Umbilical cord (tissue), 1 donor: ENCODE measurements at regions not wholly inside any gene's neighbourhood (a gene's known extent, or its start where the extent isn't known, plus 50 kb on each side); places are given as distances from the start of the nearest gene placed in this dataset.
A peak's percentile ranks its signal among the peaks of the same experiment; 100 is the strongest.

Experiments used
- DNase-seq: peaks from one replicate; pipeline ENCODE4 v3.0.0-alpha.2; 2015; ENCODE audit warnings: low spot score

DNA sequence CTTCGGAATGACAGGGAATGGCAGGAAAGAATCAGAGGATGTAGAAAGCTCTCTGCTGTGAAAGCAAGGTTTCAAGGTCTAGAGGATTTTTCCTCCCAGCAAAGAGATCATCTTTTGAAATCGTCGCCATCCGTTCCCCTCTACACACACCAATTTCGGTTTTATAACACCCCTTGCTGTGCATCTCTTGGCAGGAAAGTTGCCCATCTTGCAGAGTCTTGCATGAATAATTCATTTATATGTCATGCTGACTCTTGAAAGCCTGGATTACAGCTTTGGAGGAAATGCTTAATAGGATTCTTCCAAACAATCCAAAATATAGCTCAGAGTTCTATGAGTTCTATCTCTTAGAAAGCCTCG lies 262.7 kb downstream of the CHL1 start:
- no peak for DNase-seq

DNA sequence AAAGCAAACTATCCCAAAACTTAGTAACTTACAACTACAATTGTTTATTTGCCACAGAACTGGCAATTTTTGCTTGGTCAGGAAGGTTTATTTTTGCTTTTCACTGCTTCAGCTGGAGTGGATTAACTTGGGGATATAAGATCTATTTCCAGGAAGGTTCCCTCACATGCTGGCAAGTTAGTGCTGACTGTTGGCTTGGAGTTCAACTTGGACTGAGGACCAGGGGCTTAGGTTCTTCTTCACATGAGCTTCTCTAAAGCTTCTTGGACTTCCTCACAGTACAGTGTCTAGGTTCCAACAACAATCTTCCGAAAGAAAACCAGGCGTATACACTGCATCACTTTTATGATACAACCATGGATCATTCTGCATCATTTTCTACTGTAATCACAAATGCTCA lies 264.4 kb downstream of the CHL1 start:
- no peak for DNase-seq

GRCh38 chr3:462851-463250 lies 266.3 kb downstream of the CHL1 start:
- peak; percentile 60 for DNase-seq

GRCh38 chr3:463252-464192 lies 267.0 kb downstream of the CHL1 start:
- no peak for DNase-seq

- no peak for DNase-seq
These were observed 267.7 kb downstream of the CHL1 start for GRCh38 chr3:464255-464654.

GRCh38 chr3:468172-468571 lies 271.6 kb downstream of the CHL1 start:
- DNase-seq: peak; percentile 26

GRCh38 chr3:473033-473800 lies 276.7 kb downstream of the CHL1 start:
- no peak for DNase-seq

- no peak for DNase-seq
These were observed 278.3 kb downstream of the CHL1 start for GRCh38 chr3:474828-475227.

GRCh38 chr3:480070-480469 lies 283.5 kb downstream of the CHL1 start:
- DNase-seq: no peak

- DNase-seq: peak; percentile 53
These were observed 284.5 kb downstream of the CHL1 start for GRCh38 chr3:481111-481510.

DNA sequence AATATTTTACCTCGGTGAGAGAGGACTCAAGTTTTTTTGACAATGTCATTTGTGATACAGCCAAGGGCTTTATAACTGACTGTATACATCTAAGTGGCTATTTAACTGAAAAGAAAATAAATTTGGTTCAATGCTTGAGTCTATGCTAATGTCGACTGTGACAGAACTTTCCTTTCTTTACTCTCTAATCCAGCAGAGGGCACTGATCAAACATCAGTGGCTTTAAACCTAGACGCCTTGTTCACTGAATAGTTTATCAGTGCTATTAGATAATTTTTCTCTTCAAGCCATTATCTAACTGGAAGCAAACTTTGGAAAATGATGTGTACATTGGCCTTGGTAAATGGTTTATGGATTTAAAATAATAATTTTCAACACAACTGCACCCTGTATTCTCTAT lies 285.1 kb downstream of the CHL1 start:
- DNase-seq: peak; percentile 34

DNA sequence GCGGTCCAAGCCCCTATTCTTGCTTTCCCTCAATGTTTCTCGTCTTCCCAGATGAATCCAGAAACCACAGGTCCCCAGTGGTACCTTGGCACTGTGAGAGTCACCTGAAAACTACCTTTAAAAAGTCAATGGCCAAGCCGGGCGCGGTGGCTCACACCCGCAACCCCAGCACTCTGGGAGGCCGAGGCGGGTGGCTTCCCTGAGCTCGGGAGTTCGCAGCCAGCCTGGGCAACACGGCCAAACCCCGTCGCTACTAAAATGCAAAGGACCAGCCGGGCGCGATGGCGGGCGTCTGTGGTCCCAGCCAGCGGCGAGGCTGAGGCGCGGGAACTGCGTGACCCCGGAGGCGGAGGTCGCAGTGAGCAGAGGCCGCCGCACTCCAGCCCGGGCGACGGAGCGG lies 285.9 kb downstream of the CHL1 start:
- DNase-seq: no peak

DNA sequence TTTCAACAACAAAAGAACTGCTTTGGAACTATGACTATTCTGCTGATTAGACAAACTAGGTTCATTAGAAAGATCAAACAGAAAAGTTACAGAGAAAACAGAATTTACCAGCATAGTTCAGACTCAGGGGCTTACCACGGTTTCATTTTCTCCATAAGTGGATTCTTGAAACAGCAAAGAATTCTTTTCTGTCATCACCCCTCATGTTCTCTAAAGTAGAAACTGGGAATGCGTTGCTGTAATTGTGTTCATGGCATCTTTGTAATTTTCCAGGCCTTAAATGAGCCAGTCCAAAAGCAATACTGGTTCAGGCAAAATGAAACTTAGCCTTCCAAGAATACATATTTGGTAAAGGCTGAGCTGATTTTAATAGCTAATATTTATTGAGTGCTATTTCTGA lies 287.8 kb downstream of the CHL1 start:
- peak; percentile 33 for DNase-seq

DNA sequence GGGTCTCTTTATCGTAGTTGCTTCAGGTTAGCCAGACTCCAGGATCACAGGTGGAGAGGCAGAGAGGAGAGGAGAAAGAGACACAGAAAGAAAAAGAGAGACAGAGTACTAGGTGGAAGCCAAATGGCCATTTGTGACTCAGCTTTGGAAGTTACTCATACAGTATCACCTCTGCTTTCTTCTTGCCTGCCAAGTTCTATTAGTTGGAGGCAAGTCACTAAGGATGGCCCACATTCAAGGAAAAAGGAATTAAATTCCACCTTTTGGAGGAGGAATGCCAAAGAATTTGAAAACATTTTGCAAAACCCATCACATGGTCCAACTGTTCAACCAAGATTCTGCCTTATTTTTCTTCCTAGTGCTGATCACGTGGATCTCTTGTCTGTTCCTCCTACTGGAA lies 291.1 kb downstream of the CHL1 start:
- DNase-seq: no peak

GRCh38 chr3:492586-493316 lies 296.2 kb downstream of the CHL1 start:
- no peak for DNase-seq

- no peak for DNase-seq
These were observed 297.6 kb downstream of the CHL1 start for GRCh38 chr3:494190-494589.

- DNase-seq: no peak
These were observed 301.9 kb downstream of the CHL1 start for GRCh38 chr3:498487-498886.

GRCh38 chr3:499001-499761 lies 302.6 kb downstream of the CHL1 start:
- no peak for DNase-seq

- DNase-seq: no peak
These were observed 305.9 kb downstream of the CHL1 start for GRCh38 chr3:502486-502885.

GRCh38 chr3:513301-513700 lies 316.7 kb downstream of the CHL1 start:
- DNase-seq: no peak

DNA sequence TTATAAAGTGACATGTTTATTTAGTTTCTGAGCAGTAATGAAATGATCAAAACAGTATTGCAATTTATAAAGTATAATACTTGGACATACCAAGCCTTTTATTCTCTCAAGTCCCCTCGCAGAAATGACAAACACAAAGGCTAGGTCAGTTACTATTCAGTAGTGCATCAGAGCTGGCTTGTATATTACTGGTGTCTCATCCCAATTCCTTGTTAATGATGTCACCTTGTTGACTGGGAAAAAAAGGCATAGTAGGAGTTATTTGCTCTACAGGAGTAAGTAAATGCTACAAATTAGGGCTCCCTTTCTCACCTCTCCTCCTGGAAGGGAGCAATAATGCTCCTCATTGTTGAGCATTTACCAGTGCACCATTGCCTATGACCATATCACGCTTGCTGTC lies 317.6 kb downstream of the CHL1 start:
- no peak for DNase-seq

- DNase-seq: no peak
These were observed 322.5 kb downstream of the CHL1 start for GRCh38 chr3:519026-519425.
